ENCODE measurements at regions not wholly inside any gene's neighbourhood (a gene's known extent, or its start where the extent isn't known, plus 50 kb on each side); places are given as distances from the start of the nearest gene placed in this dataset.

- no peak overlapping the region for H3K4me3 ChIP-seq (ENCODE audit: low read depth in 2 of 2, low read length in 2 of 2)
- in situ Hi-C loops (cut with HindIII; ENCODE audit: low pct_unique_long_range_greater_than_20kb, low sequenced_read_pairs), result no loop called here
- intact Hi-C loops (cut with micrococcal nuclease; ENCODE audit: unreplicated experiment), result no loop called here
- ChIA-PET CTCF (no interaction called here), POLR2A (no interaction called here)
- no peaks in the 10 kb centered on the region for H3K9me3 ChIP-seq (ENCODE audit: control insufficient read depth, insufficient read depth, low read depth, low read length)
- BruUV-seq (replicated peaks), result no TSS peak
- no peak overlapping the region for H3K27ac ChIP-seq (ENCODE audit: low read length)
- H3K4me1 ChIP-seq (ENCODE audit: control insufficient read depth, insufficient read depth, low read length), result no peaks in the 10 kb centered on the region
- peaks cover 8% of the 10 kb centered on the region for H3K27me3 ChIP-seq (ENCODE audit: control insufficient read depth, insufficient read depth, low read length)
- no peak for TF ChIP-seq TCF7L2 (IDR thresholded peaks at IDR 0.05; ENCODE audit: low read depth, low read length)
- no peak for TF ChIP-seq POLR2AphosphoS5 (IDR thresholded peaks at IDR 0.05; ENCODE audit: low read depth, low read length)
- TF ChIP-seq CTCF (IDR thresholded peaks at IDR 0.05), result no peak
- TF ChIP-seq SIN3A (IDR thresholded peaks at IDR 0.05; ENCODE audit: borderline replicate concordance, insufficient read depth, low read depth, low read length), result no peak
- no peak for TF ChIP-seq REST (IDR thresholded peaks at IDR 0.05; ENCODE audit: insufficient read depth in 1 of 2, low read depth in 2 of 2, low read length in 1 of 2)
- ATAC-seq (no peak), DNase-seq (ENCODE audit: low read depth, low spot score) (no peak)
- no peaks in the 10 kb centered on the region for H3K36me3 ChIP-seq (ENCODE audit: control insufficient read depth, insufficient read depth, low read length)
Observed at GRCh38 chr18:8549254-8549757, 59.9 kb upstream of the RAB12 start.

- Histone ChIP-seq H3K9me3 (ENCODE audit: control insufficient read depth, insufficient read depth, low read depth, low read length) (no peaks in the 10 kb centered on the region), H3K27me3 (ENCODE audit: control insufficient read depth, insufficient read depth, low read length) (peaks cover 8% of the 10 kb centered on the region), H3K27ac (ENCODE audit: low read length) (no peak overlapping the region), H3K4me1 (ENCODE audit: control insufficient read depth, insufficient read depth, low read length) (no peaks in the 10 kb centered on the region), H3K4me3 (ENCODE audit: low read depth in 2 of 2, low read length in 2 of 2) (no peak overlapping the region), H3K36me3 (ENCODE audit: control insufficient read depth, insufficient read depth, low read length) (no peaks in the 10 kb centered on the region)
- intact Hi-C loops (cut with micrococcal nuclease; ENCODE audit: unreplicated experiment), result no loop called here
- in situ Hi-C loops (cut with HindIII; ENCODE audit: low pct_unique_long_range_greater_than_20kb, low sequenced_read_pairs), result no loop called here
- TF ChIP-seq TCF7L2 (IDR thresholded peaks at IDR 0.05; ENCODE audit: low read depth, low read length) (no peak), CTCF (IDR thresholded peaks at IDR 0.05) (no peak), SIN3A (IDR thresholded peaks at IDR 0.05; ENCODE audit: borderline replicate concordance, insufficient read depth, low read depth, low read length) (no peak), REST (IDR thresholded peaks at IDR 0.05; ENCODE audit: insufficient read depth in 1 of 2, low read depth in 2 of 2, low read length in 1 of 2) (no peak), POLR2AphosphoS5 (IDR thresholded peaks at IDR 0.05; ENCODE audit: low read depth, low read length) (no peak)
- BruUV-seq (replicated peaks), result no TSS peak
- DNase-seq (ENCODE audit: low read depth, low spot score) (no peak), ATAC-seq (no peak)
- ChIA-PET POLR2A (no interaction called here), CTCF (no interaction called here)
Observed at GRCh38 chr18:8552151-8552550, 57.1 kb upstream of the RAB12 start.
